ENCODE measurements at regions not wholly inside any gene's neighbourhood (a gene's known extent, or its start where the extent isn't known, plus 50 kb on each side); places are given as distances from the start of the nearest gene placed in this dataset.

- TF ChIP-seq POLR2A (IDR thresholded peaks at IDR 0.05) = no peak
- TF ChIP-seq, protein P1, sequence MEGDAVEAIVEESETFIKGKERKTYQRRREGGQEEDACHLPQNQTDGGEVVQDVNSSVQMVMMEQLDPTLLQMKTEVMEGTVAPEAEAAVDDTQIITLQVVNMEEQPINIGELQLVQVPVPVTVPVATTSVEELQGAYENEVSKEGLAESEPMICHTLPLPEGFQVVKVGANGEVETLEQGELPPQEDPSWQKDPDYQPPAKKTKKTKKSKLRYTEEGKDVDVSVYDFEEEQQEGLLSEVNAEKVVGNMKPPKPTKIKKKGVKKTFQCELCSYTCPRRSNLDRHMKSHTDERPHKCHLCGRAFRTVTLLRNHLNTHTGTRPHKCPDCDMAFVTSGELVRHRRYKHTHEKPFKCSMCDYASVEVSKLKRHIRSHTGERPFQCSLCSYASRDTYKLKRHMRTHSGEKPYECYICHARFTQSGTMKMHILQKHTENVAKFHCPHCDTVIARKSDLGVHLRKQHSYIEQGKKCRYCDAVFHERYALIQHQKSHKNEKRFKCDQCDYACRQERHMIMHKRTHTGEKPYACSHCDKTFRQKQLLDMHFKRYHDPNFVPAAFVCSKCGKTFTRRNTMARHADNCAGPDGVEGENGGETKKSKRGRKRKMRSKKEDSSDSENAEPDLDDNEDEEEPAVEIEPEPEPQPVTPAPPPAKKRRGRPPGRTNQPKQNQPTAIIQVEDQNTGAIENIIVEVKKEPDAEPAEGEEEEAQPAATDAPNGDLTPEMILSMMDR (IDR thresholded peaks at IDR 0.05) = no peak
Measured at GRCh38 chr7:67475293-67475692, 478.7 kb downstream of the TYW1 start.
